OCI-LY3 (cell line): ENCODE measurements at regions not wholly inside any gene's neighbourhood (a gene's known extent, or its start where the extent isn't known, plus 50 kb on each side); places are given as distances from the start of the nearest gene placed in this dataset.

Experiments
- H2AFZ ChIP-seq: fragments of 200-600, 300-600 bp; shearing (Covaris generic); 2 replicates; pipeline ENCODE4 v1.6.0; 2014; ENCODE audit warnings: antibody characterized with exemption, low read depth, low read length
- H3K27ac ChIP-seq: fragments of 200-600, 300-600 bp; sonication (generic); 2 replicates; pipeline ENCODE4 v1.5.1; 2014; ENCODE audit warnings: mild to moderate bottlenecking, low read length, moderate library complexity, mixed read lengths
- H3K27me3 ChIP-seq: fragments of 200-600, 300-600 bp; sonication (generic); 2 replicates; pipeline ENCODE4 v1.6.1; 2014; ENCODE audit warnings: low read depth, low read length, mixed read lengths
- H3K36me3 ChIP-seq: fragments of 200-600, 300-600 bp; sonication (generic); replicated peaks from 2 replicates; pipeline ENCODE3; 2014; ENCODE audit warnings: low read depth, low read length, mixed read lengths
- H3K4me1 ChIP-seq: fragments of 300-600, 200-600 bp; sonication (generic); 2 replicates; pipeline ENCODE4 v1.6.1; 2014; ENCODE audit warnings: low read length, mixed read lengths
- H3K4me2 ChIP-seq: fragments of 200-600, 300-600 bp; sonication (generic); 2 replicates; pipeline ENCODE4 v1.6.1; 2014; ENCODE audit warnings: low read length, mixed read lengths
- H3K4me3 ChIP-seq: fragments of 300-600, 200-600 bp; sonication (generic); 2 replicates; pipeline ENCODE4 v1.5.1; 2014; ENCODE audit warnings: antibody characterized with exemption, mild to moderate bottlenecking, low read length, moderate library complexity
- H3K79me2 ChIP-seq: fragments of 300-600, 200-600 bp; shearing (Covaris generic); 2 replicates; pipeline ENCODE4 v1.6.1; 2014; ENCODE audit warnings: mild to moderate bottlenecking, low read length, mixed read lengths
- H3K9ac ChIP-seq: fragments of 300-600, 200-600 bp; shearing (Covaris generic); 2 replicates; pipeline ENCODE4 v1.6.0; 2014; ENCODE audit warnings: mild to moderate bottlenecking, low read length, moderate library complexity
- H3K9me3 ChIP-seq: fragments of 200-600, 300-600 bp; shearing (Covaris generic); 2 replicates; pipeline ENCODE4 v1.6.1; 2014; ENCODE audit warnings: low read length, mixed read lengths; ENCODE audit not compliant: insufficient read depth
- H4K20me1 ChIP-seq: fragments of 200-600, 300-600 bp; sonication (generic); 2 replicates; pipeline ENCODE4 v1.6.1; 2016; ENCODE audit warnings: low read length, mixed read lengths; ENCODE audit not compliant: insufficient read depth
- CTCF ChIP-seq: fragments of 200-600, 300-600 bp; sonication (generic); IDR thresholded peaks from 2 replicates; pipeline ENCODE4 v1.5.1; 2014; ENCODE audit warnings: antibody characterized with exemption, low read length, low read depth
- EZH2phosphoT487 ChIP-seq: fragments of 200-600 bp; shearing (Covaris generic); IDR thresholded peaks from 2 replicates; pipeline ENCODE4 v1.6.1; 2018; ENCODE audit warnings: antibody characterized with exemption, mixed run types, low read depth

DNA sequence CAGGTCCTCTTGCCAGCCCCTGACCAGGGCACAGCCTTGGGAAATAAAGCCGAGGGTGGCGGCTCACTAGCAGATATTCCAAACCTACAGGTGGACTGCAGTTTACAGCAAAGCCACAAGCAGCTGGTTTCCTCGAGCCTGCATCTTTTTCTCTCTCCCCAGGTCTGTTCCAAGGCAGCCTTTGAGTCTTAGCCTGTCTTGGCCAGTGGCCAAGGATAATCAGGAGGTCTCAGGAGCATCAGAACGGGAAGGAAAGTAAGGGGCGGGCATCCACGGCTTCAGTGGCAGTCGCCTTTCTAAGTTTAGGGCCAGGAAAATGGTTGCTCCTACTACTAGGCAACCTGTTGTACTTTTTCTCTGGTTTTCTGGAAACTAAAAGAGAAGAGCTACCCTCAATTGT lies 219.7 kb upstream of the ZMIZ1 start:
- Histone ChIP-seq H4K20me1 (no peaks in the 10 kb centered on the region), H3K27me3 (no peaks in the 10 kb centered on the region), H2AFZ (no peak overlapping the region), H3K9me3 (no peaks in the 10 kb centered on the region), H3K4me2 (no peak overlapping the region), H3K4me1 (peaks cover 11% of the 10 kb centered on the region; the same call in 1 of the 2 replicates), H3K4me3 (no peak overlapping the region), H3K79me2 (no peaks in the 10 kb centered on the region), H3K36me3 (no peaks in the 10 kb centered on the region), H3K27ac (no peak overlapping the region), H3K9ac (no peak overlapping the region)
- TF ChIP-seq EZH2phosphoT487 (no peak), CTCF (no peak)

GRCh38 chr10:78849731-78850130 lies 219.0 kb upstream of the ZMIZ1 start:
- H3K36me3 ChIP-seq, result no peaks in the 10 kb centered on the region
- H3K9ac ChIP-seq, result no peak overlapping the region
- no peaks in the 10 kb centered on the region for H3K27me3 ChIP-seq
- H2AFZ ChIP-seq, result no peak overlapping the region
- no peak overlapping the region for H3K4me3 ChIP-seq
- no peaks in the 10 kb centered on the region for H4K20me1 ChIP-seq
- TF ChIP-seq CTCF (no peak), EZH2phosphoT487 (no peak)
- peaks cover 11% of the 10 kb centered on the region; the same call in 1 of the 2 replicates for H3K4me1 ChIP-seq
- no peak overlapping the region for H3K27ac ChIP-seq
- H3K4me2 ChIP-seq, result no peak overlapping the region
- no peaks in the 10 kb centered on the region for H3K79me2 ChIP-seq
- H3K9me3 ChIP-seq, result no peaks in the 10 kb centered on the region

GRCh38 chr10:78850644-78851435 lies 217.9 kb upstream of the ZMIZ1 start:
- H3K4me3 ChIP-seq, result no peak overlapping the region
- no peak overlapping the region for H3K9ac ChIP-seq
- no peaks in the 10 kb centered on the region for H3K27me3 ChIP-seq
- no peaks in the 10 kb centered on the region for H3K9me3 ChIP-seq
- H4K20me1 ChIP-seq, result no peaks in the 10 kb centered on the region
- H3K27ac ChIP-seq, result no peak overlapping the region
- TF ChIP-seq EZH2phosphoT487 (no peak), CTCF (no peak)
- H3K36me3 ChIP-seq, result no peaks in the 10 kb centered on the region
- H3K4me1 ChIP-seq, result peaks cover under 1% of the 10 kb centered on the region; the same call in 1 of the 2 replicates
- H3K79me2 ChIP-seq, result no peaks in the 10 kb centered on the region
- no peak overlapping the region for H2AFZ ChIP-seq
- no peak overlapping the region for H3K4me2 ChIP-seq

DNA sequence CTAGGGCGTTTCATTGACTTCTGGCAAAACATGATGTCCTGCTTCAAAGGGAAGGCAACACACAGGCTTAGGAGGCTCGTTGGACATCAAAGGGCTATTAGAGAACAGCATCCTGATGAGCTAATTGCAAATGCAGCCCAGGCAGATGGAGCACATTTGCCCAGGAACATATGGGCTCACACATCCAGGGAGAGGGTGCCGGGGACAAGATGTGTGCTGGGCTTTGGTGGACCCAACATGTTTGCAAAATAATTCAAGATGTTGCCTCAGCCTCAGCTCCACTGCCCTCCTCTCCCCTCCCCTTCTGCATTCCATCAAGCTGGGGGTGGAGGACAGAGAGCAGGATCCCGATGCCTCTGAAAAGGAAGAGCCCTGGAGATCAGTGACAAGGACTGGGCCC lies 217.1 kb upstream of the ZMIZ1 start:
- H3K27ac ChIP-seq, result no peak overlapping the region
- H3K79me2 ChIP-seq, result no peaks in the 10 kb centered on the region
- no peak overlapping the region for H3K4me2 ChIP-seq
- H3K27me3 ChIP-seq, result no peaks in the 10 kb centered on the region
- H3K4me1 ChIP-seq, result no peaks in the 10 kb centered on the region
- no peak overlapping the region for H3K9ac ChIP-seq
- TF ChIP-seq CTCF, result no peak
- no peak for TF ChIP-seq EZH2phosphoT487
- no peaks in the 10 kb centered on the region for H4K20me1 ChIP-seq
- H3K4me3 ChIP-seq, result no peak overlapping the region
- no peaks in the 10 kb centered on the region for H3K9me3 ChIP-seq
- no peak overlapping the region for H2AFZ ChIP-seq
- H3K36me3 ChIP-seq, result no peaks in the 10 kb centered on the region
